ENCODE measurements at regions not wholly inside any gene's neighbourhood (a gene's known extent, or its start where the extent isn't known, plus 50 kb on each side); places are given as distances from the start of the nearest gene placed in this dataset.

GRCh38 chr12:89762498-89763170, 54.0 kb upstream of the ATP2B1 start:
- no peak for DNase-seq

GRCh38 chr12:89760783-89761182, 52.1 kb upstream of the ATP2B1 start:
- DNase-seq = no peak

Measured in anterior cingulate cortex (tissue), 58 donors.